PC-3 (cell line): ENCODE measurements at regions not wholly inside any gene's neighbourhood (a gene's known extent, or its start where the extent isn't known, plus 50 kb on each side); places are given as distances from the start of the nearest gene placed in this dataset.
"Not testable (repeated sequence)": the region's sequence is repeated elsewhere in the genome, so short reads cannot be mapped to it uniquely, and the experiment has no call there.

ENCODE experiments used
- ATAC-seq: fragments of 200-7000 bp; cut with Tn5 transposase; 2 replicates; pipeline ENCODE4 v1.9.1; 2020; ENCODE audit warnings: mild to moderate bottlenecking, moderate library complexity
- BruUV-seq: library from RNA; stranded (reverse); fragments of 400-500 nt; replicated peaks from 2 replicates; lab custom pipeline; 2021; lab: Mats Ljungman, UMichigan
- CTCF ChIA-PET: fragments of 300-600 bp; sonication (Branson Sonifier 250); formaldehyde crosslinking; loops from one replicate; lab custom pipeline; 2022; ENCODE audit warnings: antibody characterized with exemption; lab: Charles Lee
- POLR2A ChIA-PET: fragments of 300-600 bp; sonication (Branson Sonifier 250); formaldehyde crosslinking; loops from one replicate; lab custom pipeline; 2022; ENCODE audit warnings: antibody characterized with exemption; ENCODE audit not compliant: unreplicated experiment; lab: Charles Lee
- DNase-seq: peaks from one replicate; pipeline ENCODE4 v3.0.0-alpha.2; 2015
- H2AFZ ChIP-seq: fragments of 300-600 bp; sonication (generic); 2 replicates; pipeline ENCODE4 v1.6.0; 2016; ENCODE audit warnings: antibody characterized with exemption, low read length
- H3F3A ChIP-seq: fragments of 300-600 bp; sonication (generic); one replicate; pipeline ENCODE4 v1.6.0; 2017; ENCODE audit warnings: antibody characterized with exemption, low read length, control low read depth, mild to moderate bottlenecking; ENCODE audit not compliant: unreplicated experiment
- H3K27ac ChIP-seq: fragments of 300-600 bp; sonication (generic); 2 replicates; pipeline ENCODE4 v1.5.1; 2016; ENCODE audit warnings: mild to moderate bottlenecking, low read length
- H3K27me3 ChIP-seq: fragments of 300-600 bp; sonication (generic); 2 replicates; pipeline ENCODE4 v1.6.1; 2016; ENCODE audit warnings: low read length, mixed read lengths
- H3K36me3 ChIP-seq: fragments of 300-600 bp; sonication (generic); 2 replicates; pipeline ENCODE4 v1.6.1; 2016; ENCODE audit warnings: low read depth, mixed run types, low read length, mixed read lengths
- H3K4me1 ChIP-seq: fragments of 300-600 bp; sonication (generic); 2 replicates; pipeline ENCODE4 v1.5.1; 2016; ENCODE audit warnings: low read length; ENCODE audit not compliant: insufficient read depth
- H3K4me2 ChIP-seq: fragments of 300-600 bp; sonication (generic); 2 replicates; pipeline ENCODE4 v1.6.0; 2016; ENCODE audit warnings: low read length
- H3K4me3 ChIP-seq: fragments of 300-600 bp; sonication (generic); 2 replicates; pipeline ENCODE4 v1.5.1; 2016; ENCODE audit warnings: mild to moderate bottlenecking, low read length, mixed read lengths
- H3K79me2 ChIP-seq: fragments of 300-600 bp; sonication (generic); 2 replicates; pipeline ENCODE4 v1.6.1; 2017; ENCODE audit warnings: low read length, mixed read lengths
- H3K9ac ChIP-seq: fragments of 300-600 bp; sonication (generic); 2 replicates; pipeline ENCODE4 v1.6.0; 2016; ENCODE audit warnings: mild to moderate bottlenecking, low read length
- H3K9me2 ChIP-seq: fragments of 300-600 bp; sonication (generic); replicated peaks from 2 replicates; pipeline ENCODE4 v1.6.1; 2016; ENCODE audit warnings: mixed run types, low read length, mixed read lengths
- H3K9me3 ChIP-seq: fragments of 300-600 bp; sonication (generic); 2 replicates; pipeline ENCODE4 v1.6.1; 2016; ENCODE audit warnings: low read length, mixed read lengths
- H4K20me1 ChIP-seq: fragments of 300-600 bp; sonication (generic); 2 replicates; pipeline ENCODE4 v1.6.1; 2016; ENCODE audit warnings: low read length, mixed read lengths
- intact Hi-C: fragments of 100-400 bp; cut with micrococcal nuclease; formaldehyde crosslinking; loops from 2 replicates; pipeline ENCODE4 v1.9.0; 2023

- H3K4me3 ChIP-seq, H3F3A ChIP-seq, H3K27ac ChIP-seq, DNase-seq, CTCF ChIA-PET, BruUV-seq, intact Hi-C loops, H3K27me3 ChIP-seq, H3K9me2 ChIP-seq, H3K9me3 ChIP-seq, H3K9ac ChIP-seq, POLR2A ChIA-PET, H3K79me2 ChIP-seq, ATAC-seq, H3K4me1 ChIP-seq, H3K36me3 ChIP-seq, H3K4me2 ChIP-seq, H2AFZ ChIP-seq, H4K20me1 ChIP-seq: not testable (repeated sequence)
Observed at GRCh38 chr9:67210842-67211241, 218.5 kb upstream of the SPATA31A3 start.

- BruUV-seq, POLR2A ChIA-PET, H3K9me2 ChIP-seq, H2AFZ ChIP-seq, H3K4me3 ChIP-seq, H3K9ac ChIP-seq, H3F3A ChIP-seq, H3K27me3 ChIP-seq, H3K79me2 ChIP-seq, H3K9me3 ChIP-seq, DNase-seq, H3K4me1 ChIP-seq, H3K27ac ChIP-seq, H3K4me2 ChIP-seq, intact Hi-C loops, ATAC-seq, CTCF ChIA-PET, H3K36me3 ChIP-seq, H4K20me1 ChIP-seq: not testable (repeated sequence)
Observed at GRCh38 chr9:67208831-67209437, 216.6 kb upstream of the SPATA31A3 start.

- DNase-seq, H3K9me3 ChIP-seq, intact Hi-C loops, H3K4me1 ChIP-seq, H3K4me3 ChIP-seq, H3K79me2 ChIP-seq, H3F3A ChIP-seq, H3K27me3 ChIP-seq, H3K27ac ChIP-seq, H3K4me2 ChIP-seq, H3K9ac ChIP-seq, ATAC-seq, POLR2A ChIA-PET, H3K36me3 ChIP-seq, CTCF ChIA-PET, H3K9me2 ChIP-seq, H2AFZ ChIP-seq, BruUV-seq, H4K20me1 ChIP-seq: not testable (repeated sequence)
Observed at GRCh38 chr9:67196135-67196534, 203.8 kb upstream of the SPATA31A3 start.

- H4K20me1 ChIP-seq, H3K4me2 ChIP-seq, ATAC-seq, CTCF ChIA-PET, H3K9me2 ChIP-seq, DNase-seq, H2AFZ ChIP-seq, H3K4me1 ChIP-seq, H3K27me3 ChIP-seq, intact Hi-C loops, BruUV-seq, H3K4me3 ChIP-seq, H3F3A ChIP-seq, H3K79me2 ChIP-seq, H3K27ac ChIP-seq, H3K9ac ChIP-seq, POLR2A ChIA-PET, H3K36me3 ChIP-seq, H3K9me3 ChIP-seq: not testable (repeated sequence)
Observed at GRCh38 chr9:67195357-67195756, 203.0 kb upstream of the SPATA31A3 start.

DNA sequence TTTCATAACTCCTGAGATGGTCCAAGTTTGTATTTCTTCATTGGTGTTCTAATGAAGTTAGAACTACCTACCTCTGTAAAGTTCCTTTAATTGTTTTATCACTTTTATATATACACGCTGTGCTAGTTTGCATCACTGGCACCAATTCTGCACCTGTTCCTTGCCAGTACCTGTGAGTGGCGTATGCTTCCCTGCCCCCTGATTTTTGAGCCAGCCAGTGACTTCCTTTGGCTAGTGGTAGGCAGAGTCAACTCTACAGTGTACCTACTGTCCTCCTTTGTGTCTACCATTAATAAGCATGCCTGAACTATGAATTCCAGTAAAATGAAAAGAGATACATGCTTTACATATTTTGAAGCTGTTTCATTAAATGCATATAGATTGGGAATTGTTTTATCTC is 186.8 kb upstream of the SPATA31A3 start:
- H3K9me3 ChIP-seq, POLR2A ChIA-PET, H3K27ac ChIP-seq, CTCF ChIA-PET, H3K4me2 ChIP-seq, H3K79me2 ChIP-seq, H4K20me1 ChIP-seq, H2AFZ ChIP-seq, H3K4me1 ChIP-seq, H3K4me3 ChIP-seq, DNase-seq, H3K36me3 ChIP-seq, BruUV-seq, H3K9ac ChIP-seq, H3K27me3 ChIP-seq, H3F3A ChIP-seq, H3K9me2 ChIP-seq, ATAC-seq, intact Hi-C loops: not testable (repeated sequence)

- H3K9ac ChIP-seq, H3F3A ChIP-seq, H3K4me3 ChIP-seq, intact Hi-C loops, H3K4me2 ChIP-seq, H4K20me1 ChIP-seq, H3K9me3 ChIP-seq, H3K27me3 ChIP-seq, POLR2A ChIA-PET, CTCF ChIA-PET, H3K36me3 ChIP-seq, H3K79me2 ChIP-seq, H2AFZ ChIP-seq, DNase-seq, H3K4me1 ChIP-seq, H3K27ac ChIP-seq, BruUV-seq, ATAC-seq, H3K9me2 ChIP-seq: not testable (repeated sequence)
Observed at GRCh38 chr9:67175167-67175566, 182.8 kb upstream of the SPATA31A3 start.

GRCh38 chr9:67171721-67172120 is 179.4 kb upstream of the SPATA31A3 start:
- CTCF ChIA-PET, BruUV-seq, H3K4me2 ChIP-seq, H4K20me1 ChIP-seq, H3K9me3 ChIP-seq, H2AFZ ChIP-seq, H3F3A ChIP-seq, H3K4me3 ChIP-seq, H3K27ac ChIP-seq, H3K4me1 ChIP-seq, ATAC-seq, H3K9me2 ChIP-seq, intact Hi-C loops, H3K9ac ChIP-seq, POLR2A ChIA-PET, DNase-seq, H3K27me3 ChIP-seq, H3K79me2 ChIP-seq, H3K36me3 ChIP-seq: not testable (repeated sequence)
